Activated CD8-positive, alpha-beta T cell treated with anti-CD3 and anti-CD28 coated beads for 36 hours (primary cell): ENCODE measurements at regions not wholly inside any gene's neighbourhood (a gene's known extent, or its start where the extent isn't known, plus 50 kb on each side); places are given as distances from the start of the nearest gene placed in this dataset.
"Not testable (repeated sequence)": the region's sequence is repeated elsewhere in the genome, so short reads cannot be mapped to it uniquely, and the experiment has no call there.

Source experiments
- ATAC-seq: fragments of 200-7000 bp; cut with Tn5 transposase; one replicate; pipeline ENCODE4 v1.10.0; 2021; ENCODE audit warnings: mild to moderate bottlenecking, moderate library complexity
- CTCF ChIA-PET: fragments of 350-600 bp; sonication (Branson Sonifier 250); formaldehyde crosslinking; loops from one replicate; lab custom pipeline; 2021; ENCODE audit warnings: antibody characterized with exemption; lab: Charles Lee
- POLR2A ChIA-PET: fragments of 350-600 bp; sonication (Branson Sonifier 250); formaldehyde crosslinking; loops from one replicate; lab custom pipeline; 2021; ENCODE audit warnings: antibody characterized with exemption; lab: Charles Lee
- DNase-seq: peaks from one replicate; pipeline ENCODE4 v3.0.0-alpha.2; 2020
- H3K27ac Mint-ChIP-seq: one replicate; pipeline ENCODE4 v1.8.0; 2021; ENCODE audit warnings: mild to moderate bottlenecking, mixed read lengths
- H3K27me3 Mint-ChIP-seq: one replicate; pipeline ENCODE4 v1.8.0; 2021; ENCODE audit warnings: mixed read lengths
- H3K36me3 Mint-ChIP-seq: one replicate; pipeline ENCODE4 v1.8.0; 2021; ENCODE audit warnings: low read depth, mixed read lengths
- H3K4me1 Mint-ChIP-seq: one replicate; pipeline ENCODE4 v1.8.0; 2021; ENCODE audit warnings: low read depth, mixed read lengths
- H3K4me3 Mint-ChIP-seq: one replicate; pipeline ENCODE4 v1.8.0; 2021; ENCODE audit warnings: mild to moderate bottlenecking, moderate library complexity, mixed read lengths
- H3K9me3 Mint-ChIP-seq: one replicate; pipeline ENCODE4 v1.8.0; 2021; ENCODE audit warnings: mixed read lengths
- CTCF ChIP-seq: fragments of 200-600 bp; IDR thresholded peaks from one replicate; pipeline ENCODE4 v1.8.0; 2022; ENCODE audit warnings: antibody characterized with exemption, mild to moderate bottlenecking
- intact Hi-C: fragments of 100-400 bp; cut with micrococcal nuclease; formaldehyde crosslinking; loops from one replicate; pipeline ENCODE4 v1.10.0; 2022

- H3K9me3 Mint-ChIP-seq = no peaks in the 10 kb centered on the region
- ChIA-PET POLR2A (no interaction called here), CTCF (interaction anchor here (1.1 kb wide), 1 partner anchor 13 kb away, joined by 3 read pairs; no protein-coding TSS in a partner anchor)
- no peak for TF ChIP-seq CTCF
- intact Hi-C loops = no loop called here
- no peak for DNase-seq
- H3K4me1 Mint-ChIP-seq = no peaks in the 10 kb centered on the region
- H3K27me3 Mint-ChIP-seq = no peaks in the 10 kb centered on the region
- no peak overlapping the region for H3K27ac Mint-ChIP-seq
- ATAC-seq = no peak
- no peaks in the 10 kb centered on the region for H3K36me3 Mint-ChIP-seq
- no peak overlapping the region for H3K4me3 Mint-ChIP-seq
Observed at GRCh38 chr18:73004260-73004659, 136.5 kb upstream of the NETO1 start.

- ATAC-seq (no peak), DNase-seq (no peak)
- TF ChIP-seq CTCF = no peak
- intact Hi-C loops = no loop called here
- ChIA-PET CTCF (no interaction called here), POLR2A (no interaction called here)
- Mint-ChIP-seq H3K36me3 (no peaks in the 10 kb centered on the region), H3K4me1 (no peaks in the 10 kb centered on the region), H3K9me3 (peaks cover 2% of the 10 kb centered on the region), H3K27me3 (no peaks in the 10 kb centered on the region), H3K4me3 (no peak overlapping the region), H3K27ac (no peak overlapping the region)
Observed at GRCh38 chr18:72999971-73000607, 132.3 kb upstream of the NETO1 start.

GRCh38 chr18:72995558-72995957 is 127.8 kb upstream of the NETO1 start:
- peaks cover 2% of the 10 kb centered on the region for H3K9me3 Mint-ChIP-seq
- no peak overlapping the region for H3K4me3 Mint-ChIP-seq
- no peaks in the 10 kb centered on the region for H3K27me3 Mint-ChIP-seq
- ChIA-PET POLR2A (no interaction called here), CTCF (no interaction called here)
- no peaks in the 10 kb centered on the region for H3K4me1 Mint-ChIP-seq
- no peak overlapping the region for H3K27ac Mint-ChIP-seq
- intact Hi-C loops = no loop called here
- ATAC-seq (no peak), DNase-seq (no peak)
- no peak for TF ChIP-seq CTCF
- no peaks in the 10 kb centered on the region for H3K36me3 Mint-ChIP-seq

- no peaks in the 10 kb centered on the region for H3K36me3 Mint-ChIP-seq
- POLR2A ChIA-PET = no interaction called here
- ATAC-seq = no peak
- H3K27me3 Mint-ChIP-seq = no peaks in the 10 kb centered on the region
- intact Hi-C loops = no loop called here
- CTCF ChIA-PET = no interaction called here
- H3K9me3 Mint-ChIP-seq = peaks cover 2% of the 10 kb centered on the region
- H3K4me3 Mint-ChIP-seq = no peak overlapping the region
- no peaks in the 10 kb centered on the region for H3K4me1 Mint-ChIP-seq
- TF ChIP-seq CTCF = no peak
- DNase-seq = no peak
- no peak overlapping the region for H3K27ac Mint-ChIP-seq
Observed at GRCh38 chr18:72993250-72993649, 125.5 kb upstream of the NETO1 start.

- TF ChIP-seq CTCF = no peak
Observed at GRCh38 chr18:72991379-72991778, 123.6 kb upstream of the NETO1 start.

GRCh38 chr18:72987570-72987969 is 119.8 kb upstream of the NETO1 start:
- H3K4me3 Mint-ChIP-seq, H3K9me3 Mint-ChIP-seq, intact Hi-C loops, CTCF ChIA-PET, DNase-seq, H3K4me1 Mint-ChIP-seq, POLR2A ChIA-PET, ATAC-seq, H3K36me3 Mint-ChIP-seq, H3K27me3 Mint-ChIP-seq, H3K27ac Mint-ChIP-seq: not testable (repeated sequence)

More at GRCh38 chr18:72991379-72991778, 123.6 kb upstream of the NETO1 start:
- Mint-ChIP-seq H3K4me3 (no peak overlapping the region), H3K36me3 (no peaks in the 10 kb centered on the region), H3K9me3 (peaks cover 2% of the 10 kb centered on the region), H3K27ac (no peak overlapping the region), H3K4me1 (no peaks in the 10 kb centered on the region), H3K27me3 (no peaks in the 10 kb centered on the region)
- CTCF ChIA-PET = interaction anchor here (1.3 kb wide), 1 partner anchor 12 kb away, joined by 3 read pairs; no protein-coding TSS in a partner anchor
- POLR2A ChIA-PET = interaction anchor here (0.7 kb wide), 1 partner anchor 21 kb away, joined by 3 read pairs; no protein-coding TSS in a partner anchor
- intact Hi-C loops = no loop called here
- ATAC-seq = no peak
- DNase-seq = no peak
